AML-193 (cell line): ENCODE measurements at regions not wholly inside any gene's neighbourhood (a gene's known extent, or its start where the extent isn't known, plus 50 kb on each side); places are given as distances from the start of the nearest gene placed in this dataset.

Experiments
- DNase-seq, 2 experiments: peaks; one replicate each; lab custom pipeline; 2025; lab: John Stamatoyannopoulos, UW

DNA sequence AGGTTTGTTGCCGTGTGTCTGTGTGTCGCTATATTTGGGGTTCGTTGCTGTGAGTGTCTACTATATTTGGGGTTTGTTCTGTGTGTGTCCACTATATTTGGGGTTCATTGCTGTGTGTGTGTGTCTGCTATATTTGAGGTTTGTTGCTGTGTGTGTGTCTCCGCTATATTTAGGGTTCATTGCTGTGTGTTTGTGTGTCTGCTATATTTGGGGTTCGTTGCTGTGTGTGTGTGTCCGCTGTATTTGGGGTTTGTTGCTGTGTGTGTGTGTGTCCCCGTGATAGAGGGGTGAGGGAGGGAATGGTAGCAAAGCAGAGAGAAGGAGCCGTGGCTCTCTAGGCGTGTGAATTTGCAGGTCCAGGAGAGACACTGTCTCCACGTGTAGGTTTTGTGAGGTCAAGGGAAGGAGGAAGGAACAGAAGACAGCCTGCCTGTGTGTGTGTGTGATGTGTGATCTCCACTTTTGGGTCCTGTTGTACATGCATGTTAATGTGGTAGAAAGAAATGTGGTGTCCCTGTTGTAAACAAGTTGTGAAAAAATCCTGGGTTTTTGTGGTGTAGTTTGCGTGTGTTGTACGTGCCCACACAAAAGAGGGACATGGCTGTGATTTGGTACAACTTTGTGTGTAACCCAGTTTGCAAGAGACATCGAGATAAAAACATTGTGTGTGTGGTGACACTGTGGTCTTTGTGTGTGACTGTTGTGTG is 56.3 kb upstream of the ECE1 start:
- DNase-seq, result no peak

DNA sequence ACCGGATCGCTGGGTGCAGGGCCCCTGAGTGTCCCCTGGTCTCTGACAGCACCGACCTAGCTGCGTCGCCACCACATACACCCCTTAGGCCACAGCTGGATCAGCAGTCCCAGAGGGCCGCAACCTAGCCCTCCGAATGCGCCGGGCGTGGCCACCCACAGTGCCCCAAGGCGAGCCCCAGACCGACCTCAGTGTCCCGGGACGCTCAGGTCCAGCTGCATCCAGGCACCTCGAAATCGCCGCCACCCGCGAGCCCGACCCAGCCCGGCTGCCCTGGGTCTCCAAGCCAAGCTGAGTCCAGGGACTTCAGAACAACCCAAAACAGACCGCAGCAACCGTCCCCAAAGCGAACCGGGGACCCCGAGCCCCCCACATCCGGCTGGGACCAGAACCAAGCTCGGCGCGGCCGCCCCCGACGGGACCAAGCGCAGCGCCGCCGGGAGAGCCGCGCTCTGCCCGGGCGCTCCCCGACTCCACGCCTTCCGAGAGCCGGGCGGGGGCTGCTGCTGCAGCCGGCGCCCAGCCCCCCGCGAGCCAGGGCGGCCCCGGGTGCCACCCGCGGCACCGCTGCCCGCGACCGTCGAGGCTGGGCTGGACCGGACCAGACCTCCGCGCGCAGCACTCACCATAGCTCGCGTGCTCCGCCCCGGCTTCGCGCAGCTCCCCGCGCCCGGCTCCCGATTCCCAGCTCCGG is 54.6 kb upstream of the ECE1 start:
- no peak for DNase-seq

DNA sequence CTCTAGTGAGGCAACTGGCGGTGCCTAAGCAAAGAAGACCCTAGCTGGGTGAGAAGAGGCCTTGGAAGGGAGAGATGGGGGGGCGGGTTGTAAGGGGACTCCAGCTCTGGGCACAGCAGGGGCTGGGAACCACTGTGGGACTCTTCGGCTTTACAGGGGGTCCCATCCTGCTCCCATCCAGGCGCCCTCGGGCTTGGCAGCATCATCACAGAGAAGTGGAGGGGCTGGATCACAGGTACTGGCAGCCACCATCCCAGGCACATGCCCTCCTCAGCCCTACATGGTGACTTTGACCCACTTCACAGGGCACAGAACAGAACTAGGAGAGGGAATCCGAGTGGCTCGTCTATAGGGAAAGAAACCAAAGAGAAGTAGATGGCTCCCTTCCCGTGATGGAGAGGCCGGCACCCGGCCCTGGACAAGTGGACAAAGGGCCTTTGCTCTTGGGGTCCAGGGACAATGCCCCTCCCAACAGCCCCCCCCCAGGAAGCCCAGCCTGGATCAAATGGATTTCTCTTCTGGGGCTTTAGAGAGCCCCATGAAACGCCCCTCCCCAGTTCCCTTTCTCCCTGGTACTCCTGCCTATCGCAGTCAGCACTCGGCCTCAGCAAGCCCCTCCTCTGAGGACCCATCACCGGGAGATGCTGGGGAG is 54.0 kb upstream of the ECE1 start:
- DNase-seq, result no peak

DNA sequence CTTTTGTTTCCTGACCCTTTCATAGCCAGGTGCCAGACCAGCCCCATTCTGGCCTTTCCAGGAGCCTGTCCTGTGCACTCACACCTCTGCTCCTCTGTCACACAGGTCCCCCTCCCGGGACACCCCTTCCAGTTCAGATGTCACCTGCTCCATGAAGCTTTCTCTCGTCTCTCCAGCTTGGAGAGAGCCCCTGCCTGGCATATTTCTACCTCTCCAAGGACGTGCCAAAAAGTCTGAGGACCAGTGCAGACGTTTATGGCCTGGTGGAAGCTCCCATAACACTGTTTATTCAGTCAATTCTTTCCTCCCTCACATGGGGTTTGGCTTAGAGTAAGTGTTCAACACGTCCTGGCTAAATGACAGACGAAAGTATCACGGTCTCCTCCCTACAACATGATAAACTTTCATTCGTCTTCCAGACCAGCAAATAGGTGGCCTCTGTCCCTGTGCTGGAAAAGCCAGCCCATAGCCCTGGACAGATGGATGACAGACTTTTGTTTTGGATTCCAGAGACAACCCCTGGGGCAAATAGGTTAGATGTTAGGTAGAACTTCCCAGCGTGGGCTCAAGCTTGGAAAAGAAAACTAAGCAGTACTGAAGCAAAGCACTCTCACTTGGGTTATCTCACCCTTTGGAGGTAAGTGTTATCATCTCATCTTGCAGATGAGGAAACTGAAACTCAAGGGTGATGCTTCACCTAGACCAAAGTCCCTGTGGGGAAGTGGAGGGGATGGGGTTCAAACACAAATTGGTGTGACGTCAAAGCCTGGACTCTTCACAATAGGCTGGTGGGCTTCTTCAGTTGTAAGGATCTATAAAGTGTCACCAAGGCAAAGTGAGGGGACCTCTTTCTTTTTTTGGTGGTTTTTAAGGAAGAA is 52.9 kb upstream of the ECE1 start:
- DNase-seq, result no peak

DNA sequence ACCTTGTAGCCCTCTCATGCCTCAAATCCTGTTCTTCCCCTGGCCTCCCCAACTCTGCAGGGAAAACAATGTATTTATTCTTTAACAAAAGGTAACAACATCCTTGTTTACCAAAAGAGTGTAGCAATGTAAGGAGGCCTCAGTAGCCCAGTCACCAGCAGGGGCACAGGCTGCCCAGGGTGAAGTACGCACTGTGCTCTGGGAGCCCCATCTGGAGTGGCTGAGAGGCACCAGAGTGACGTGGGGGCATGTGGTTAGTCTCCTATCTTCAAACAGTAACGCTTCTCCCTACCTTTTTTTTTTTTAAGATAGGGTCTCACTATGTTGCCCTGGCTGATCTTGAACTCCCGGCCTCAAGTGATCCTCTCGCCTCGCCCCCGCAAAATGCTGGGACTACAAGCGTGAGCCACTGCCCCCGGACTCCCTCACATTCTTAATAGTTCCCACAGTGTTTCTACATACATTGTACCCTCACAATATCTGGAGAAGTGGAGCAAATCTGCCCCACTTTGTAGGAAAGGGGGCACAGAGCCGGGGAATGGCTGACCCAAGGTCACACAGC is 51.3 kb upstream of the ECE1 start:
- no peak for DNase-seq

DNA sequence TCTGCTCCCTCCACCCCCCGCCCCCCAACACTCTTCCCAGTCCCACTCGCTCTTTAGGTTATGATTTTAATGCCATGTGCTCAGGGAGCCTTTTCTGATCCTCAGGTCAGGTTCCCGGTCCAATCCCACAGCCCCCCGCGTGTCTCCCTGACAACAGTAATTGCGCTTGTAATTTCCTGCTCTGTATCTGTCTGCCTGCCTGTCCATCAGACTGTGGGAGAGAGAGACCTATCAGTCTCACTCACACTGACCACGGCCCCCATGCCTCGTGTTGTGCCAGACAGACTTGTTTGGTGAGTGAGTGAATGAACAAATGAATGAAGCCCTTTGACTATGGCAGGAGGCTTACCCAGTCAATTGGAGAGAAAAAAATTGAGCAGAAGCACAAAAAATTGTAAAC is 50.8 kb upstream of the ECE1 start:
- DNase-seq, result no peak

DNA sequence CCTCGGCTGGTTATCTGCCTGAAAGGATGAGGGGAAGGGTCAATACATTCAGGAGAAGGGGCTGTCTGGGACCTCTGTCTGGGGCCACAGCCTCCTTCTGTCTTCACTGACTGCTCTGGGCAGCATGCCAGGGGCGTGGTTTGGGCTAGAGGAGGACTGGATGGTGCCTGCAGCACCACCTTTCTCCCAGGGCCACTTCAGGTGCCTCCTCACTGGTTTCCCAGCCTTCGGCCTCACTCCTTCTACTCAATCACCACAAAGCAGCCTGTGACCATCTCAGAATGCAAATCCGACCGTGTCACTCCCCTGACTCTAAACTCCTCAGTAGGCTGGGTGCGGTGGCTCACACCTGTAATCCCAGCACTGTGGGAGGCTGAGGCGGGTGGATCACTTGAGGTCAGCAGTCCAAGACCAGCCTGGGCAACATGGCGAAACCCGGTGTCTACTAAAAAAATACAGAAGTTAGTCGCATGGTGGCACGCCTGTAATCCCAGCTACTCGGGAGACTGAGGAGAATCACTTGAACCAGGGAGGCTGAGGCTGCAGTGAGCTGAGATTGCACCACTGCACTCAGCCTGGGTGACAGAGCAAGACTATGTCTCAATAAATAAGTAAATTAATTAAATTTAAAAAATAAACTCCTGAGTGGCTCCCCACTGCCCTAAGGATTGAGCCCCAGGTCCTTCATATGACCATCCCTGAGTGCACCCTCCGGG is 50.1 kb upstream of the ECE1 start:
- no peak for DNase-seq
